ENCODE measurements at regions not wholly inside any gene's neighbourhood (a gene's known extent, or its start where the extent isn't known, plus 50 kb on each side); places are given as distances from the start of the nearest gene placed in this dataset.

- DNase-seq = no peak
Measured at GRCh38 chr5:61916621-61917620, 389.1 kb upstream of the KIF2A start.

- no peak for DNase-seq
Measured at GRCh38 chr5:61918611-61919010, 387.4 kb upstream of the KIF2A start.

GRCh38 chr5:61919920-61920319 is 386.1 kb upstream of the KIF2A start:
- no peak for DNase-seq

GRCh38 chr5:61924251-61924650 is 381.8 kb upstream of the KIF2A start:
- DNase-seq = no peak

GRCh38 chr5:61926911-61927310 is 379.1 kb upstream of the KIF2A start:
- DNase-seq = no peak

- DNase-seq = no peak
Measured at GRCh38 chr5:61931236-61931635, 374.8 kb upstream of the KIF2A start.

GRCh38 chr5:61933787-61934626 is 372.0 kb upstream of the KIF2A start:
- no peak for DNase-seq

- DNase-seq = no peak
Measured at GRCh38 chr5:61941637-61942036, 364.4 kb upstream of the KIF2A start.

GRCh38 chr5:61942462-61943049 is 363.4 kb upstream of the KIF2A start:
- no peak for DNase-seq

- no peak for DNase-seq
Measured at GRCh38 chr5:61943713-61944112, 362.3 kb upstream of the KIF2A start.

GRCh38 chr5:61948151-61948550 is 357.9 kb upstream of the KIF2A start:
- DNase-seq = no peak

GRCh38 chr5:61949054-61949678 is 356.8 kb upstream of the KIF2A start:
- no peak for DNase-seq

GRCh38 chr5:61949679-61950435 is 356.1 kb upstream of the KIF2A start:
- no peak for DNase-seq

- no peak for DNase-seq
Measured at GRCh38 chr5:61951295-61951694, 354.7 kb upstream of the KIF2A start.

GRCh38 chr5:61953913-61954312 is 352.1 kb upstream of the KIF2A start:
- no peak for DNase-seq

GRCh38 chr5:61964201-61964600 is 341.8 kb upstream of the KIF2A start:
- DNase-seq = no peak

GRCh38 chr5:61965069-61965468 is 340.9 kb upstream of the KIF2A start:
- no peak for DNase-seq

- no peak for DNase-seq
Measured at GRCh38 chr5:61965490-61965889, 340.5 kb upstream of the KIF2A start.

- DNase-seq = no peak
Measured at GRCh38 chr5:61966296-61966955, 339.6 kb upstream of the KIF2A start.

GRCh38 chr5:61966997-61967396 is 339.0 kb upstream of the KIF2A start:
- DNase-seq = no peak

- DNase-seq = no peak
Measured at GRCh38 chr5:61967681-61968080, 338.3 kb upstream of the KIF2A start.

- no peak for DNase-seq
Measured at GRCh38 chr5:61969347-61969746, 336.7 kb upstream of the KIF2A start.
